Transverse colon (tissue), 4 donors: ENCODE measurements at regions not wholly inside any gene's neighbourhood (a gene's known extent, or its start where the extent isn't known, plus 50 kb on each side); places are given as distances from the start of the nearest gene placed in this dataset.

Experiments
- DNase-seq: peaks from one replicate; pipeline ENCODE4 v3.0.0-alpha.2; 2019
- H3K27ac ChIP-seq, 4 donors: fragments of 200-600 bp; sonication (generic); 2 replicates each; pipeline ENCODE4 v1.5.1; 2016 to 2018; ENCODE audit warnings: inconsistent platforms in 4 of 4
- H3K27me3 ChIP-seq: fragments of 200-600 bp; sonication (generic); 2 replicates; pipeline ENCODE4 v1.5.1; 2017; ENCODE audit warnings: inconsistent platforms
- H3K36me3 ChIP-seq, 4 donors: fragments of 200-600 bp; sonication (generic); 2 replicates each; pipeline ENCODE4 v1.5.1; 2017 to 2019; ENCODE audit warnings: inconsistent platforms in 4 of 4
- H3K4me1 ChIP-seq, 4 donors: fragments of 200-600 bp; sonication (generic); 2 replicates each; pipeline ENCODE4 v1.5.1; 2017 to 2020; ENCODE audit warnings: inconsistent platforms in 4 of 4
- H3K4me3 ChIP-seq, 4 donors: fragments of 200-600 bp; sonication (generic); 1 replicate in 1 of 4; 2 replicates in 3 of 4; pipeline versions ENCODE4 v1.5.1 to v1.6.1; 2017 to 2019; ENCODE audit warnings: inconsistent platforms in 4 of 4
- H3K9me3 ChIP-seq, 2 donors: fragments of 200-600 bp; sonication (generic); 2 replicates each; pipeline ENCODE4 v1.5.1; 2017 to 2019; ENCODE audit warnings: inconsistent platforms in 2 of 2
- EP300 ChIP-seq: sonication (generic); formaldehyde crosslinking; IDR thresholded peaks from one replicate; pipeline ENCODE4 v1.6.1; 2017; ENCODE audit warnings: antibody characterized with exemption, low read depth
- POLR2A ChIP-seq: fragments of 450-650 bp; IDR thresholded peaks from one replicate; pipeline ENCODE4 v1.6.1; 2016; ENCODE audit warnings: antibody characterized with exemption, mild to moderate bottlenecking, moderate library complexity
- POLR2AphosphoS5 ChIP-seq, 3 donors: sonication (generic); formaldehyde crosslinking; IDR thresholded peaks; one replicate each; pipeline ENCODE4 v1.6.1; 2016; ENCODE audit warnings: antibody characterized with exemption in 3 of 3
- WGBS, 2 donors: methylation state at CpG; one replicate each; pipeline ENCODE4 v1.1.5; 2018; ENCODE audit warnings: low coverage in 1 of 2; 5-methylcytosine and 5-hydroxymethylcytosine counted together
- in situ Hi-C, 4 donors: fragments of 200-750 bp; cut with MboI; loops; one replicate each; pipeline versions ENCODE4 v1.15.0 to v1.15.1; 2017; ENCODE audit warnings: low sequenced_read_pairs in 3 of 4, low pct_ligation_motif_present in 1 of 4, low pct_unique_long_range_greater_than_20kb in 1 of 4
- intact Hi-C: fragments of 100-400 bp; cut with DNase I; formaldehyde crosslinking; loops from one replicate; pipeline ENCODE4 v1.15.1; 2023; ENCODE audit warnings: low total_unique reads
- TF ChIP-seq, protein P1 (sequence below), 5 experiments: fragments of 200-600 bp in 3 of 5; fragments of 450-650 bp in 2 of 5; sonication (generic) in 3 of 5; IDR thresholded peaks; 1 replicate in 2 of 5; 2 replicates in 3 of 5; pipeline ENCODE4 v1.5.1; 2016 to 2017; ENCODE audit warnings: antibody characterized with exemption in 5 of 5, inconsistent platforms in 3 of 5, mild to moderate bottlenecking in 2 of 5, moderate library complexity in 1 of 5

- 59 to 60% methylated on average over 7 to 8 of the region's 8 CpGs for WGBS, 2 donors
- intact Hi-C loops = no loop called here
- H3K4me1 ChIP-seq = no peaks in the 10 kb centered on the region
Observed at GRCh38 chr1:53381790-53382401, 54.0 kb upstream of the LRP8 start.

DNA sequence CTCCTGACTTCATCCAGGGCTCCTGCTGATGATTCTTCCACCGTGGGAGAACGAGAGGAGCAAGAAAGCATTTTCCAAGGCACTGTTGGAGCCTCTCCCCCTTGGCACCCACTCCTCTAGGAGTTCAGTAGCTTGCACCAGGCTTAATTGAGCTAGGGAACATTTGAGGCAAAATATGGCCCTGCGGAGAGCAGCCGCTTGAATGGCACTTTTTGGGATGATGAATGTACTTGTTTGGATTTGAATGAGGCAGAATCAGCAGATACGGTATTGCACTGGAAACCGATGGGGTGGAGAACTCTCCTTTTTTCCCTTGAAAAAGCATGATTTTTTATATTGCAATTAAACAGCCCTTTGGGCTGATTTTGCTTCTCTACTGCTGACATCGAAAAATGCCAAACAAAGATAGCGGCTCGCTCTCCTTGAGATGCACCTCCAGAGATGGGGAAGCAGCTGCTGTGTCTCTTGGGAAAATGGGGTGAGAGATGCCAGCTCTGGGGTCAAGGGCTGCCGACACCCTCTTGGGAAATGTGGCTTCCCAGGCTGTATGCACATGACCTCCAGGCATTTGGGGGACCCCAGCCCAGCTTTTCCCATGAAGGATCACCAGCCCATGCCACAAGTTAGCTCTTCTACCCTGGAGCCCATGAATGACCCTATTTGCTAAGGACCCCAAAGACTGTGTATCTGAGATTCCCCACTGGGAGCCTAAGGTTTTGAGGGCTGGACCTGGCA is 55.4 kb upstream of the LRP8 start:
- 80 to 92% methylated on average over 5 to 10 of the region's 10 CpGs for WGBS, 2 donors
- Histone ChIP-seq H3K27ac (no peak overlapping the region), H3K27me3 (no peaks in the 10 kb centered on the region), H3K9me3 (no peaks in the 10 kb centered on the region), H3K4me3 (no peak overlapping the region), H3K4me1 (no peaks in the 10 kb centered on the region), H3K36me3 (no peaks in the 10 kb centered on the region)
- DNase-seq = no peak
- in situ Hi-C loops = no loop called here
- TF ChIP-seq POLR2AphosphoS5 (IDR thresholded peaks at IDR 0.05) (no peak), POLR2A (no peak), EP300 (no peak)
- TF ChIP-seq, protein P1, sequence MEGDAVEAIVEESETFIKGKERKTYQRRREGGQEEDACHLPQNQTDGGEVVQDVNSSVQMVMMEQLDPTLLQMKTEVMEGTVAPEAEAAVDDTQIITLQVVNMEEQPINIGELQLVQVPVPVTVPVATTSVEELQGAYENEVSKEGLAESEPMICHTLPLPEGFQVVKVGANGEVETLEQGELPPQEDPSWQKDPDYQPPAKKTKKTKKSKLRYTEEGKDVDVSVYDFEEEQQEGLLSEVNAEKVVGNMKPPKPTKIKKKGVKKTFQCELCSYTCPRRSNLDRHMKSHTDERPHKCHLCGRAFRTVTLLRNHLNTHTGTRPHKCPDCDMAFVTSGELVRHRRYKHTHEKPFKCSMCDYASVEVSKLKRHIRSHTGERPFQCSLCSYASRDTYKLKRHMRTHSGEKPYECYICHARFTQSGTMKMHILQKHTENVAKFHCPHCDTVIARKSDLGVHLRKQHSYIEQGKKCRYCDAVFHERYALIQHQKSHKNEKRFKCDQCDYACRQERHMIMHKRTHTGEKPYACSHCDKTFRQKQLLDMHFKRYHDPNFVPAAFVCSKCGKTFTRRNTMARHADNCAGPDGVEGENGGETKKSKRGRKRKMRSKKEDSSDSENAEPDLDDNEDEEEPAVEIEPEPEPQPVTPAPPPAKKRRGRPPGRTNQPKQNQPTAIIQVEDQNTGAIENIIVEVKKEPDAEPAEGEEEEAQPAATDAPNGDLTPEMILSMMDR (IDR thresholded peaks at IDR 0.05) = no peak
- intact Hi-C loops = no loop called here

More at GRCh38 chr1:53381790-53382401, 54.0 kb upstream of the LRP8 start:
- in situ Hi-C loops = no loop called here
- no peak overlapping the region for H3K4me3 ChIP-seq
- H3K27me3 ChIP-seq = no peaks in the 10 kb centered on the region
- no peak for DNase-seq
- H3K27ac ChIP-seq = no peak overlapping the region
- no peak for TF ChIP-seq POLR2AphosphoS5 (IDR thresholded peaks at IDR 0.05)
- TF ChIP-seq, protein P1 (IDR thresholded peaks at IDR 0.05) = no peak
- TF ChIP-seq EP300 = no peak
- no peak for TF ChIP-seq POLR2A
- no peaks in the 10 kb centered on the region for H3K36me3 ChIP-seq
- no peaks in the 10 kb centered on the region for H3K9me3 ChIP-seq

DNA sequence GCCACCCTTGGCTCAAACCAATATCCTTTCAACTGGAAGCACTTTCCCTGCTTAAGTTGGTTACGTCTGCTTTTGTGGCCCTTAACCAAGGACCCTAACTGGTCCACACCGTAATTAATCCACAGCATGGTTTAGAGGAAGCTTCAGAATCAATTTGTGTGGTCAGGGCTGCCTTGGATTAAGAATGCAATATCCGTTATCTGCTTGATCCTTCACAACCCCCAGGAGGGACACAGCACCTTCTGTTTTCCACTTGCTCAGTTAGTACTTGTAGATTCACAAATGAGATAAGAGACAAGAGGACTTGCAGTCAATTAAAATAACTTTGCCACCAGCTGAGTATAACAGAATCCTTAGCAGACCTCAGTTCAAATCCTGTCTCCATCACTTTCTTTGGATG is 56.9 kb upstream of the LRP8 start:
- TF ChIP-seq, protein P1 (IDR thresholded peaks at IDR 0.05) = no peak
- no peak for TF ChIP-seq EP300
- in situ Hi-C loops = loop anchor here in 2 of 4 donors (5.0 kb wide), 1 partner anchor 107 kb away; no protein-coding TSS in a partner anchor

DNA sequence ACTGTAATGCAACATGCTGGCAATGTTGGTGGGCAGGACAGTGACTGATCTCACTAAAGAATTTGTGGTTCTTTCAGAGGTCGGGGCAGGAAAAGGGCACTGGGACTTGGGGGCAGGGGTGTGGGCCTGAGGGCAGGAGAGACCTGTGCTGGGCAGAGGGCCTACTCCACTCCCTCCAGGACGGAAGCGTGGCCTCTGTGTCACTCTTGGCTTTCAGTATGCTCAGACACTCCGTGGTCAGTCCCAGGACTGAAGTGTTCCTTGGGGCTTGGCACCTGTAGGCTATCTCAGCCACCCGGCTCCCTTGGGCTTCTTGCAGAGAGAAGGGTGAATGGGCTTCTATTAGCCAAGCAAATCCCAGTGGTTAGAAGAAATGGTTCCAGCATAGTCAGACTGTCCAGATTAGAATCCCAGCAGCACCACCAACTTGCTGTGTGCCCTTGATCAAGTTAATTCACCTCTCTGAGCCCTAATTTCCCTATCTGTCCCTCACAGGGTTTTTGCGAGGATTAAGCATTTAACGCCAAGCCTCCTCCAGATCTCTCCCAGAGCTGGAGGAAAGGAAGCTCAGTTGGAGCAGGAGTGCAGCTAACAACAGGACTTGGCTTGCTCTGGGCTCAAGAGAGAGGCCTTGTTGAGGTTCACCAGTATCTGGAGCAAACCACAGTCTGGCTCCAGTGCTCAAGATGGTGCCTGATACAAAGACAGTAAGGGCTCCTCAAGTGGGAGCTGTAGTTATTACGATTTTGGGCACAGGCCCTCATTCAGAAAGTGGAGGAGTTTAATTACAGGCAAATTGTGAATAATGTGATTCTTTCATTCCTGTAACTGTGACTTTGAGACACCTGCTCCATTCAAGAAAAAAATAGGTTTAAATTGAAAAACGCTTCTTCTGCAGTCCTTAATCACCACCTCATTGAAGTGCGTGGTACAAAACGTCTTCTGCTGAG is 57.7 kb upstream of the LRP8 start:
- whole genome bisulfite sequencing, 2 donors = 52 to 71% methylated on average over 4 to 11 of the region's 11 CpGs
- Histone ChIP-seq H3K9me3 (no peaks in the 10 kb centered on the region), H3K4me1 (no peaks in the 10 kb centered on the region), H3K27me3 (no peaks in the 10 kb centered on the region), H3K36me3 (no peaks in the 10 kb centered on the region), H3K4me3 (no peak overlapping the region), H3K27ac (no peak overlapping the region)
- TF ChIP-seq POLR2A (no peak), POLR2AphosphoS5 (IDR thresholded peaks at IDR 0.05) (no peak), EP300 (no peak)
- TF ChIP-seq, protein P1 (IDR thresholded peaks at IDR 0.05) = no peak
- in situ Hi-C loops = loop anchor here in 2 of 4 donors (5.0 kb wide), 1 partner anchor 108 kb away; no protein-coding TSS in a partner anchor
- intact Hi-C loops = no loop called here
- no peak for DNase-seq

More for the DNA sequence above, 56.9 kb upstream of the LRP8 start:
- intact Hi-C loops = no loop called here
- no peak overlapping the region for H3K27ac ChIP-seq
- H3K36me3 ChIP-seq = no peaks in the 10 kb centered on the region
- WGBS, 2 donors = 90% methylated on average over 3 of the region's 3 CpGs; no CpG with 5 or more reads in 1 of the 2 donors
- no peaks in the 10 kb centered on the region for H3K4me1 ChIP-seq
- no peak for DNase-seq
- H3K4me3 ChIP-seq = no peak overlapping the region
- no peaks in the 10 kb centered on the region for H3K27me3 ChIP-seq
- H3K9me3 ChIP-seq = no peaks in the 10 kb centered on the region
